Tibial nerve (tissue), 3 donors: ENCODE measurements at regions not wholly inside any gene's neighbourhood (a gene's known extent, or its start where the extent isn't known, plus 50 kb on each side); places are given as distances from the start of the nearest gene placed in this dataset.

Experiments
- POLR2A ChIP-seq, 2 donors: fragments of 450-650 bp; IDR thresholded peaks; one replicate each; pipeline ENCODE4 v1.6.1; 2017; ENCODE audit warnings: antibody characterized with exemption in 2 of 2, mild to moderate bottlenecking in 2 of 2, moderate library complexity in 2 of 2
- TF ChIP-seq, protein P1 (sequence below), 5 experiments: fragments of 200-600 bp in 3 of 5; fragments of 450-650 bp in 2 of 5; sonication (generic) in 3 of 5; IDR thresholded peaks; one replicate each; pipeline ENCODE4 v1.5.1; 2016 to 2019; ENCODE audit warnings: antibody characterized with exemption in 5 of 5, mild to moderate bottlenecking in 3 of 5, moderate library complexity in 2 of 5

DNA sequence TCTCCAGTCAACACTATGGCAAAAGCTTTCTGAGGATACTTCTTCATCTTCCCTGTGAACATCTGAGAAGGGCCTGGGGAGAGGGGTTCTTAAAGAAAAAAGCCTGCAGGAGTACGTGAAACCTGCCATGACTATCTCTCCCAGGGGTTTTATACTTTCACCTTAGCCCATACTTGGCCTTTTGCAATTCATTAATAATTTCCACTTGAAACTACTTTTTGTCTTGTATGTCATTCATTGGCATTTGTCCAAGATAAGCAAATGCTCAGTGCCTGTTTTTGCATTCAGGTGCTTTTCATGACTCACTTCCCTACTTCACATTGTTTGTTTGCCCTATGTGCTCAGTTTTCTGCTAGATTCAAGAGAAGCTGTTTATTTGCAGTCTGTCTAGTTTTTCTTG lies 580.3 kb upstream of the GJE1 start:
- TF ChIP-seq, protein P1, sequence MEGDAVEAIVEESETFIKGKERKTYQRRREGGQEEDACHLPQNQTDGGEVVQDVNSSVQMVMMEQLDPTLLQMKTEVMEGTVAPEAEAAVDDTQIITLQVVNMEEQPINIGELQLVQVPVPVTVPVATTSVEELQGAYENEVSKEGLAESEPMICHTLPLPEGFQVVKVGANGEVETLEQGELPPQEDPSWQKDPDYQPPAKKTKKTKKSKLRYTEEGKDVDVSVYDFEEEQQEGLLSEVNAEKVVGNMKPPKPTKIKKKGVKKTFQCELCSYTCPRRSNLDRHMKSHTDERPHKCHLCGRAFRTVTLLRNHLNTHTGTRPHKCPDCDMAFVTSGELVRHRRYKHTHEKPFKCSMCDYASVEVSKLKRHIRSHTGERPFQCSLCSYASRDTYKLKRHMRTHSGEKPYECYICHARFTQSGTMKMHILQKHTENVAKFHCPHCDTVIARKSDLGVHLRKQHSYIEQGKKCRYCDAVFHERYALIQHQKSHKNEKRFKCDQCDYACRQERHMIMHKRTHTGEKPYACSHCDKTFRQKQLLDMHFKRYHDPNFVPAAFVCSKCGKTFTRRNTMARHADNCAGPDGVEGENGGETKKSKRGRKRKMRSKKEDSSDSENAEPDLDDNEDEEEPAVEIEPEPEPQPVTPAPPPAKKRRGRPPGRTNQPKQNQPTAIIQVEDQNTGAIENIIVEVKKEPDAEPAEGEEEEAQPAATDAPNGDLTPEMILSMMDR (IDR thresholded peaks at IDR 0.05): no peak
- no peak for TF ChIP-seq POLR2A (IDR thresholded peaks at IDR 0.05)
